ENCODE measurements at regions not wholly inside any gene's neighbourhood (a gene's known extent, or its start where the extent isn't known, plus 50 kb on each side); places are given as distances from the start of the nearest gene placed in this dataset.

DNA sequence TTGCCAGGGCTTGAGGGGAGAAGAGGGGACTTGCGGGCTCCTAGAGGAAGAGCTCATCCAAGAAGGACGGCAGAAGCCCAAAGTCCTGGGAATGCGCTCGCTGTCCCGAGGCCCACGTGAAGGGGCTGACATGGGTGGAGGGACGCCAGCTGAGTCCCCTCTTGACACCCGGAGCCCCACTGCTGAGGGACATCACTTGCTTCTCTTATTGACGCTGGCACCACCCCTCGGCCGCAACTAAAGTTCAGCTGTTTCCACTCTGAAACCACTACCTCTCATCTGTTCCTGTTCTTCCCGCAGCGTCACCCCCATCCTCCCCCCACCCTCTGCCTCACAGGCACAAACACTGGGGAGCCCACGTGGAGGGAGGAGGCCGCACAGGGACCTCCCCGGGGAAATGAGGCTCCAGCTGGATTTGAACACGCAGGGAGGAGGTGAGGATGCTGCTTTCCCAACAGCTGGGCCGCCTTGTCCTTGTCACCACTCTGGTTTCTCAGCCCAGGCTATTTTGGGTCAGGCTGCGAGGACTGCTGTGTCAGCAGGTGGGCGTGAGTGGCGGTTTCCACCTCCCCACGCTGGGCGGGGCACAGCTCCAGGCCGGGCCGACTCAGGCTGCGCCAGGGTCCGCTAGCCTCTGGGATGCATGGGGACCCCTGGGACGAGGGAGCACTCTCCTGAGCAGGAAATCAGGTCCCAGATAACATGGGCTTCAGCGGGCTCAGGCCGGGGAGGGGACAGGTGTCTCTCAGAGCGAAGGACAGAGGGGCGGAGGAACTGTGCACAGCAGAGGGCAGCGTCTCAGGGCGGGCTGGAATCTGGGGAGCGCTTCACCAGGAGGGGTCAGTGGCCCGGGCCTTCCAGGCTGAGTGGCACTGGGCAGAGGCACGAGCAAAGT, 156.3 kb downstream of the ZNF248 start:
- in situ Hi-C loops (cut with HindIII; ENCODE audit: low pct_unique_long_range_greater_than_20kb, low sequenced_read_pairs), result loop anchor here (25.0 kb wide), 1 partner anchor 164 kb away; no protein-coding TSS in a partner anchor
- no peak for DNase-seq (ENCODE audit: low read depth)

DNA sequence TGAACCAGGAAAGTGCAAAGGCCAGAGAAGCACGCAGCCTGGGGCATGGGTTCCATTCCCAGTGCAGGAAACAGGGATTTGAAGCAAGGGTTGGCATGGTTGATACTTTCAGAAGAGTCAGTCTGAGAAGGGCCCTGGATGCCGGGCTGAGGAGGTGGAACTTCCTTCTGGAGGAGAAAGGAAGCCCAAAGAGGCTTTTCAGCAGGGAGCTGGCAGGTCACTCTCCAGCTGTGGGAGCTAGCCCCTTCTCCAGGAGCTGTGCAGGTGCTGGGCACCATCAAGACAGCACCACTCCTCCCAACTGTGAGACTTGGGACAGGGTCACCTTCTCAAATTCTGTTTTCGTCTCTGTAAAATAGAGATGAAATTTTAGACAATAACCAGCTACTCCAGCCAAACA, 169.8 kb downstream of the ZNF248 start:
- in situ Hi-C loops (cut with HindIII; ENCODE audit: low pct_unique_long_range_greater_than_20kb, low sequenced_read_pairs), result no loop called here
- no peak for DNase-seq (ENCODE audit: low read depth)

DNA sequence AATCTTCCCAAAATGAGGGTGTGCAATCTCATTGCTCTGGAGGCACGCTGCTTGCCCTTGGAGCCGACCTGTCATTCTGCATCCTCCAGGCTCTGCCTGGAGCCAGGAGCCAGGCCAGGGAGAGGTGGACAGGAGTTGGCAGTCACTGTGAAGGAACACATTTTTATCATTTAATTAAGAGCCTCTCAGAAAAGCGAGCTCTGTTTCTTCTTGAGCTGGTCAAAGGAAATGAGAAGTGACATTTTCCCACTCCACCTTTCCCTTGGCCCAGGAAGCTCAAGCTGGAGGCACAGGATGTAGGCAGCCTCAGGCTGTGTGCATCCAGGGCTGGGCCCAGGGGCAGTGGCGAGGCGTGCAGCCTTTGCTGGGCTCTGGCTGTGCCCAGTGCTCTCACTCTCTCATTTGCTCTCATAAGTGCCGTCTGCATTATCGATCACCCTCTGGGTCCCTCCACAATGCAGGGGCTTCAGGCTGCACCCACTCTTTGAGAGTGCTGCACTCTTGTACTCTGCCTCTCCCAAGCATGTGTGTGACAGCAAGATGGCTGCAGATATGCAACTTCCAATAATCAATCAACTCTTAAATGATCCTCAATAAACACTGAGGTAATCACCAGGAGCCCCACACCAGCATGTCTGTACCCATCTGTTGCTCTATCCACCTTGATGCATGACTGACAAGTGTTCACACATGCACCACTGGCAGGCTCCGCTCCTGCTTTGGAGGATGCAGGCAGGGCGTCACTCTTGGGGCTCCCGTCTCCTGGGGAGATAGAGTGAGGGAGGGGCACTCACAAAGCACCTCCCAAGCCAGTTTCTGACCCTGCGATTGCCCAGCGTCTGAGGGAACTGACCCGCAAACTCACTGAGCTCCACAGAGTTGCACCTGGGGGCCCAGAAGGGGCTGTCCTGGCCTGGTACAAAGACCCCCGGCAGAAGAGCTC, 171.4 kb downstream of the ZNF248 start:
- DNase-seq (ENCODE audit: low read depth), result no peak
- in situ Hi-C loops (cut with HindIII; ENCODE audit: low pct_unique_long_range_greater_than_20kb, low sequenced_read_pairs), result no loop called here

DNA sequence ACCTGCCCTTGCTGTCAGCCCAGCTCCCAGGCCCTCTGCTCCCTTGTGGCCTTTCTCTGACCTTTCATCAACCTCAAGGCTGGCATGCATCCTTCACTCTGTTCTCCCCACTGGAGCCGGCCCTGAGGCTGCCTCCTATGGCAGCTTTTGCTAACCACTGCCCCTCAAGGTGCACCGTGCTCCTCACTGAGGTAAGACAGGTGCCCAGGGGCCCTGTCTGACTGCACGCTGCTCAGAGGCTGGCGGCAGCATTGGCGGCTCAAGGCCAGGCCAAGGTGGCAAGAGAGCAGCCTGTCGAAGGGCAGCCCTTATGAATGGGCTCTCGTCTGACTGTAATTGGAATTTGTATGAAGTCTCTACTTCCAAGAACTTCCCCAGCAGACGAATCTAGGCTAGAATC, 172.6 kb downstream of the ZNF248 start:
- in situ Hi-C loops (cut with HindIII; ENCODE audit: low pct_unique_long_range_greater_than_20kb, low sequenced_read_pairs), result no loop called here
- no peak for DNase-seq (ENCODE audit: low read depth)

DNA sequence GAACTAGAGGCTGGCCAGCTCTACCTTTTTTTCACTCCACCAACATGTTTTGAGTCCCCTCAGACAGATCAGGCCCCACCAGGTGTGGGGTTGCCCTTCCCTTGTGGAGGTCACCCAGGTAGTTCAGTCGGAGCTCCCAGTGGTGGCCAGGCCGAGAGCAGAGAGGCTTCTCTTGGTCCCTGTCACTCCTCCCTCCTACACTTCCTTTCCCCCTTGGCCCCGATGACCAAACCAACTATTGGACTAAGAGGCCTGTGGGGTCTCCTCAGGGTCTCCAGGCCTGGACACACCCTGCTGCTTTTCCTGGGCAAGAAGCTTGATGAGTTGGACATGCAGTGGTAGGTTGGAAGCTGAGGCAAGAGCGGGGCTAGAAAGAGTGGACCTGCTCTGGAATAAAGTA, 174.8 kb downstream of the ZNF248 start:
- in situ Hi-C loops (cut with HindIII; ENCODE audit: low pct_unique_long_range_greater_than_20kb, low sequenced_read_pairs), result no loop called here
- DNase-seq (ENCODE audit: low read depth), result no peak

DNA sequence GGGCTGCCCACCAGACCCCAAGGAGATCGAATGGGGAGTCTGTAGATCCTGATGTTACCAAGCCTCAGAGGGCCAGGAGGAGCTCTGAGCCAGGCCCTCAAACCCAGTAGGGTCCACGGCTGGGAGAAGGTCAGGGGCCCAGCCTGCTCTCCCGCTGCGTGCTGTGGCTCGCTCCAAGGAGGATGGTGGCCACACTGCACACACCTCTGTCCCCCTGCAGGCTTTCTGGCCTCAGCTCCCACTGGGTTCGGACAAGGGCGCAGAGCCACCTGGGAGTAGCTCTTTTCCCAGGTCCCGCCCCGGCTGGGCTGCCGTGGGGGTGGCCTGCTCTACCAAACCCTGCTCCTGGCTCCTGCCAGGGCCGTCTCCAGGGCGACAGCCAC, 175.8 kb downstream of the ZNF248 start:
- no peak for DNase-seq (ENCODE audit: low read depth)
- in situ Hi-C loops (cut with HindIII; ENCODE audit: low pct_unique_long_range_greater_than_20kb, low sequenced_read_pairs), result no loop called here

DNA sequence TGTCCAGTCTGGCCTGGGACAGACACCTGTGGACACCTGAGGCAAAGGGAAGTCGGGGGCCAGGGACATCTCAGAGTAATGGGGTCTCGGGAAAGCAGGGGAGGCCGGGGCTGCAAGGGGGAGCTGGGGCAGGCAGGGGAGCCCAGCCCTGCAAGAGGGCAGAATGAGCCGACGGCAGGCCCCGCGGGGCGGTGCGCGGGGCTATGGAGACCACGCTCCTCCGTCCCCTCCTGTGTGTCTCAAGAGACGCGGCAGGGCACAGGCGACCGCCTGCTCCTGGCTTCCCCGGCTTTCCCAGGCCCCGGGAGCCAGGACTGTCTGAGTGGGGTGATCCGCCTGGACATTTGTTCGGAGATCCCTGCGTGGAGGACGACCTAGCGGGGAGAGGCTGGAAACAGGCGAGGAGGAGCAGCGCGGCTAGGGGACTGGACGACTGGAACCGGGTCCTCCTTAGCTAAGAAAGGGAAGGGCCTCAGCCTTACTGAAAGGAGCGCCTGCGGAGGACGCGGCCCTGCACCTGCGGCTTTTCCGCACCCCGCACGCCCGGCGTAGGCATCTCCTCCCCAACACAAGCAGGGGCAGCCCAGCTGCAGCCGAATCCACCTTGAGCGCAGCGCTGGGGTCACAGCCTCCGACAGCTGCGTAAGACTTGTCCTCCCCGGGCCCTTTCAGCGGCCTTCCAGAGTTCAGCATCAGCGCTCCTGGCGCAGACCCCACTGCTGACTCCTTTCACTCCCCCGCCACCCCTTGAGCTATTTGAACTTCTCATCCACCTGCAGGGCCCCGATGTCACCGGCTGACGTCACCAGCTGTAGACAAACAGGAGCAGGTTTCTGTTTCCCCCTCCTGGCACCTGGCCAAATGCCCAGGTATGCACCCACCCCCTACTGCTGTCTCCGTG, 176.4 kb downstream of the ZNF248 start:
- DNase-seq (ENCODE audit: low read depth), result no peak
- in situ Hi-C loops (cut with HindIII; ENCODE audit: low pct_unique_long_range_greater_than_20kb, low sequenced_read_pairs), result no loop called here

DNA sequence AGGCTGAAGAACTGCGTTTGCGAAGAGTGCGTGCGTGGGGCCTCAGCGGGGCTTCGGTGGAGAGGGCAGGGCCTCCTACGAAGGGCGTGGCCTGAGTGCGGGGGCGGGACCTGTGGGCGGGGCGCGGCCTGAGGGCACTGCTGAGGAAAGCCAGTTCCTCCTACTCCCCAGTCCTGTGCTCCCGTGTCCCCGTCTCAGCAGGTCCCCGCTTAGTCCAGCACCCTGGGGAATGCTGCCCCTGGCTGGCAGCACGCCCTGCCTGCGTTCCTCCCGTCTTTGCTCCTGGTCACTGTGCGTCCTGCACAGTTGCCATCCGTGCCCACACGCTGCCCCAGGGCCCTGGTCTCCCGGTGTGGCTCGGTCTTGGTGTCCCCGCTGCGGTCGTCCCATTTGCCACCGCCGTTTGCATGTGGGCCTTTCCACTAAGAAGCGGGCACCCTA, 177.1 kb downstream of the ZNF248 start:
- DNase-seq (ENCODE audit: low read depth), result no peak
- in situ Hi-C loops (cut with HindIII; ENCODE audit: low pct_unique_long_range_greater_than_20kb, low sequenced_read_pairs), result no loop called here

DNA sequence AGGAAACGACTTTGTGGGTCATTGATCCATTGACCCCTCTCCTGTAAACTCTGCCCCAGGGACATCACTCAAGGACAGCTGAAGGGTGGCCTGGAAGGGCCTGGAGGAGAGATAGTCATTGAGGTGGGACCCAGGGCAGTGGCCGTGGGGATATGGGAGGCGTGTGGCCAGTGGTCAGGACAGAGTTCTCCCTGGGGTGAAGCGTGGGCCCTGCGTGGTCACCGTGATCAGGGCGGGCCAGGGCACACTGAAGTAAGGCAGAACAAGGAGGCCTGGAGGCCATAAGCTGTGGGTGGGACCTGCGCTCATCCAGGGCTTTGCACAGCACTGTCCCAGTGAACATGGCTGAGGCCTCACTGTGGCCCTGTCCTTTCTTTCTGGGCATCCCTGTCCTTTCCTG, 177.9 kb downstream of the ZNF248 start:
- in situ Hi-C loops (cut with HindIII; ENCODE audit: low pct_unique_long_range_greater_than_20kb, low sequenced_read_pairs), result no loop called here

DNA sequence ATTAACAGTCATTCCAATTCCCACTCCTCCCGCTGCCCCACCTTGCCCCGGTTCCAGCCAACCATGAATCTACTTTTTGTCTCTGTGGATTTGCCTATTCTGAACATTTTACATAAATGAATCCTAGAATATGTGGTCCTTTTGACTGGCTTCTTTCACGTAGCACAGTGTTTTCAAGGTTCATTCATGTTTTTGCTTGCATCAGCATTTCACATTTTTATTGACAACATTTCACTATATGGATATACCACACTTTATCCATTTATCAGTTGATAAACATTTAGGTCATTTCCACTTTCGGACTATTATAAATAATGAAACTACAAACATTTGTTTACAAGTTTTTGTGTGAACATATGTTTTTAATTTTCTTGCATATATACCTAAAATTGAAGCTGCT, 182.0 kb downstream of the ZNF248 start:
- no peak for DNase-seq (ENCODE audit: low read depth)
- in situ Hi-C loops (cut with HindIII; ENCODE audit: low pct_unique_long_range_greater_than_20kb, low sequenced_read_pairs), result no loop called here

More for the DNA sequence above, 177.9 kb downstream of the ZNF248 start:
- DNase-seq (ENCODE audit: low read depth), result no peak

DNA sequence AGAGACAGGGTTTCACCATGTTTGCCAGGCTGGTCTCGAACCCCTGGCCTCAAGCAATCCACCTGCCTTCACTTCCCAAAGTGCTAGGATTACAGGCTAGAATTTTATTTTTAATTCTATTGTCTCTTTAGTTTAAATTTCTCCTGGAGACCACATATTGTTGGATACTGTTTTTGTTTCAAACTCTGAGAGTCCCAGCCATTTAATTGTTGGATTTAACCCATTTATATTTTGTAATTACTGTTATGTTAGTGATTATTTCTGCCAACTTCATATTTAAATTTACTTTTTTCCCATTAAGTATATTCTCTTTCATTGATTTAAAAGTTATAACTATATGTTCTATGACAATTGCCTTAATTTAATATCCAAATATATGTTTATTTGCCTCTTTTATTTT, 185.6 kb downstream of the ZNF248 start:
- in situ Hi-C loops (cut with HindIII; ENCODE audit: low pct_unique_long_range_greater_than_20kb, low sequenced_read_pairs), result no loop called here
- no peak for DNase-seq (ENCODE audit: low read depth)

DNA sequence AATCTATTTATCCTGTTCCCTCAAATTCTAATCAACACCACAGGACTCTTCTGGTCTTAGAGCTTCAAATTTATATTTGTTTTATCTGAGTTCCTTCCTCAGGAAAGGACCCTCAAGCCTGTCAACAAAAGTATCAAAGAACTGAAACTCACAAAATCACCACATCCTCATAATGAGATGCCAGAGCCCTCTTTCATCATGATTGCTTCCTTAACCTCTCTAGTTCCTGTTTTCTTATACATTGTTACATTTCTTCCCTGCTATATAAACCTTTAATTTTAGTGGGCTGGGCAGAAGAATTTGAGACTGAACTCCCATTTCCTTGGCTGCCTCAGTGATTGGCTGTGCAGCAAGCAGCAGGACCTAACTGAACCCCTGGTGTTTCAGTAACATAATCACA, 189.7 kb downstream of the ZNF248 start:
- DNase-seq (ENCODE audit: low read depth), result no peak
- in situ Hi-C loops (cut with HindIII; ENCODE audit: low pct_unique_long_range_greater_than_20kb, low sequenced_read_pairs), result no loop called here

DNA sequence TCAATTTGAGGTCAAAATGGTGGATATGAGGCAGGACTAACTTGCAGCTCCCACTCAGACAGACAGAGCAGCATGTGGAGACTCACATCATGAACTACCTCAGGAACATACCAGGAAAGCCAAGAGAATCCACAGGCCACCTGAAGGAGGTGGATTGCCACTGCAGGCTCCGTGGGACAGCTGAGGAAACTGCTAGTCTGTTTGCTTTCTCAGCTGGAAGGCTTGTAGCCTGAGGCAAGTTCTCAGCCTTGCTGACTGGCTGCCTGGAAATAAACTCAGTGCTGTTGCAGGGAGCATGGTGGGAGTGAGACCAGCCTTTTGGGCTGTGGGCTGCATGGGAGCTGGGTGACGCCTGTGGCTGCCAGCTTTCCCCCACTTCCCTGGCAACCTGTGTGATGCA, 202.9 kb downstream of the ZNF248 start:
- in situ Hi-C loops (cut with HindIII; ENCODE audit: low pct_unique_long_range_greater_than_20kb, low sequenced_read_pairs), result no loop called here
- no peak for DNase-seq (ENCODE audit: low read depth)

DNA sequence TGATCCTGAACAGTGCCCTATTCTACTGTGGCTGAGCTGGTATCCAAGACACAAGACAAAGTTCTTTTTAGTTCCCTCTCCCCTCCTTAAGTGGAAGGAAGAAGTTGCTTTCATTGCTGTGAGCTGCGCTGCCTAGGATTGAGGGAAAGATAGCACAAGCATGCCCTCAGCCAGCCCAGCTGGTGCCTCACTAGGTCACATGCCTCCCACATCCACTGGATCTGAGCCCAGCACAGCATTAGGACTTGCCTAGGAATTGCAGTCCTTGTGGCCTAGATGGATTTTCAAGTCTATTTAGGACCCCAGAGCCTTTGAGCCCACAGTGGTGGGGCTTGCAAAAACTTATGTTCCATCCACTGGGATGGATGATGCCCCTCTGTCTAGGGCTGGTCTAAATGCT, 214.2 kb downstream of the ZNF248 start:
- in situ Hi-C loops (cut with HindIII; ENCODE audit: low pct_unique_long_range_greater_than_20kb, low sequenced_read_pairs), result no loop called here
- DNase-seq (ENCODE audit: low read depth), result no peak

DNA sequence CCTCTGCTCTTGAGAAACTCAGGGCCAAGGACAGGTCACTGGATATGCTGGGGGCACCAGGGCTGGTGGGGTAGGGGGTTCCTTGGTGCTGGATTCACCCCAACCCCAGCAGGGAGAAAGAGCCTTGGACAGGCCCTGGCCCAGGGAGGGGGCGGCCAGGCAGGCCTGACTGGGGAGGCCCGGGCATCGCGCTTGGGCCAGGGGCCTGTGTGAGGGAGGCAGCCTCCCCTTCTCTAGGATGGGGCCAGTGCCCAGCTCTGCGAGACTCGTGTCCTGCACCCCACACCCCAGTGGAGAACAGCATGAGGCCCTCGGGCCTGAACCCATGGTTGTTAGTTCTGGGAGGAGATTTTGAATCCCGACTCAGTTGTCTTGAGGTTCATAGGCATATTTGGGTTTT, 217.1 kb downstream of the ZNF248 start:
- in situ Hi-C loops (cut with HindIII; ENCODE audit: low pct_unique_long_range_greater_than_20kb, low sequenced_read_pairs), result no loop called here

DNA sequence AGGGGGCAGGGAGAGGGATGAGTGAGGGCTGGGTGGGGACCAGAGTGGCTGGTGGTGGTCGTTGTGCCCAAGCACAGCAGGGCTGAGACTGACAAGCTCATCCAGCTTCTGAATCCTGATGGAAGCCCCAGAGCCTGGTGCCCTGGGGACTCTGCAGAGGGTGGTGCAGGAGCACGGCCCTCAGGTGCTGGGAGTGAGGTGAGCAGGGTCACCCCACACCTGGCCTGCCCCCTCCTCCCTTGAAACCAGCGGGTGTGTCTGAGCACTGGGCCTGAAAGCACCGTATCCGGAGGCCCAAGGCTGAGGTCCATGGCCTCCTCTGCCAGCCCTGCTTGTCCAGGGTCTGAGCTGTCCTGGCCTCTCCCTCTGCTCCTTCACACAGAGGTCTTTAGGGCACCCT, 218.2 kb downstream of the ZNF248 start:
- in situ Hi-C loops (cut with HindIII; ENCODE audit: low pct_unique_long_range_greater_than_20kb, low sequenced_read_pairs), result no loop called here
- DNase-seq (ENCODE audit: low read depth), result no peak

More for the DNA sequence above, 217.1 kb downstream of the ZNF248 start:
- DNase-seq (ENCODE audit: low read depth), result no peak

DNA sequence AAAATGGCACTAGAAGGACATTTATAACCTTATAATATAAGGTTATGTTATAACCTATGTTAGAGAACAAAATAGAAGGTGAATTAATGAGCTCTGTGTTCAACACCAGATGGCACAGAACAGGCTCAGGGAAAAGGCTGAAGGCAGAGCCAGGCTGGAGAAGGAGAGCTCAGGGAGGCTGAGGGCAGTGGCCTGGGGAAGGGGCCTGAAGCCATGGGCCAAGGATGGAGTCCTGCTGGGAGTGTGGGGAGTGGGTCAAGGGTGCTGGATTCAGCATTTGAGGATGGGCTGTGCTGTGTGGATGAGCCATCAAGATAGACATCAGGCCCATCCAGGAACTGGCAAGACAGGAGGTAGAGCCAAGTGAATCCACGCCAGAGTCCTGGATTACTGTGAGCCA, 218.8 kb downstream of the ZNF248 start:
- in situ Hi-C loops (cut with HindIII; ENCODE audit: low pct_unique_long_range_greater_than_20kb, low sequenced_read_pairs), result no loop called here
- DNase-seq (ENCODE audit: low read depth), result no peak

DNA sequence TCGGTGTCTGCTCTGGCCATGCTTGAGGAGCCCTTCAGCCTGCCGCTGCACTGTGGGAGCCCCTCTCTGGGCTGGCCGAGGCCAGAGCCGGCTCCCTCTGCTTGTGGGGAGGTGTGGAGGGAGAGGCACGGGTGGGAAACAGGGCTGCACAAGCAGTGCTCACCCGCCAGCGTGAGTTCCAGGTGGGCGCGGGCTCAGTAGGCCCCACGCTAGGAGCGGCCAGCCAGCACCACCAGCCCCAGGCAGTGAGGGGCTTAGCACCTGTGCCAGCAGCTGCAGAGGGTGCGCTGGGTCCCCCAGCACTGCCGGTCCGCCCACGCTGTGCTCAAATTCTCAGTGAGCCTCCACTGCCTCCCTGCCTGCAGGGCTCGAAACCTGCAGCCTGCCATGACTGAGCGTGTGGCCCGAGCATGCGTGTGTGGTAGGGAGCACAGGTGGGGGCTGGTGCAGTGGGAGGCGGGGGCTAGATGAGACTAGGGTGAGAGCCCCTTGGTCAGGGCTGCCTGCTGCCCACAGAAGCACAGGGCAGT, 223.0 kb downstream of the ZNF248 start:
- DNase-seq (ENCODE audit: low read depth), result no peak
- in situ Hi-C loops (cut with HindIII; ENCODE audit: low pct_unique_long_range_greater_than_20kb, low sequenced_read_pairs), result no loop called here
